ENCODE measurements at regions not wholly inside any gene's neighbourhood (a gene's known extent, or its start where the extent isn't known, plus 50 kb on each side); places are given as distances from the start of the nearest gene placed in this dataset.
"Not testable (repeated sequence)": the region's sequence is repeated elsewhere in the genome, so short reads cannot be mapped to it uniquely, and the experiment has no call there.

- TF ChIP-seq CTCF (IDR thresholded peaks at IDR 0.05; ENCODE audit: low read depth, low read length), result no peak
- peak in 1 of 2 donors; percentile 59 for DNase-seq (ENCODE audit: low read depth in 2 of 2)
- no peak overlapping the region for H3K4me3 ChIP-seq (replicated peaks in 1 of 2; ENCODE audit: low read depth in 2 of 2, low read length in 2 of 2)
Measured at GRCh38 chr14:37668646-37669045, 73.2 kb downstream of the TTC6 start.

- DNase-seq (ENCODE audit: low read depth in 2 of 2), result no peak
- H3K4me3 ChIP-seq (replicated peaks in 1 of 2; ENCODE audit: low read depth in 2 of 2, low read length in 2 of 2), result no peak overlapping the region
- TF ChIP-seq CTCF (IDR thresholded peaks at IDR 0.05; ENCODE audit: low read depth, low read length), result no peak
Measured at GRCh38 chr14:37669242-37669641, 73.8 kb downstream of the TTC6 start.

GRCh38 chr14:37673439-37673838 is 78.0 kb downstream of the TTC6 start:
- DNase-seq (ENCODE audit: low read depth in 2 of 2), result no peak
- no peak for TF ChIP-seq CTCF (IDR thresholded peaks at IDR 0.05; ENCODE audit: low read depth, low read length)

GRCh38 chr14:37678916-37679315 is 83.5 kb downstream of the TTC6 start:
- no peak for TF ChIP-seq CTCF (IDR thresholded peaks at IDR 0.05; ENCODE audit: low read depth, low read length)
- no peak overlapping the region for H3K4me3 ChIP-seq (replicated peaks in 1 of 2; ENCODE audit: low read depth in 2 of 2, low read length in 2 of 2)

More at GRCh38 chr14:37673439-37673838, 78.0 kb downstream of the TTC6 start:
- no peak overlapping the region for H3K4me3 ChIP-seq (replicated peaks in 1 of 2; ENCODE audit: low read depth in 2 of 2, low read length in 2 of 2)

GRCh38 chr14:37681486-37681885 is 86.1 kb downstream of the TTC6 start:
- H3K4me3 ChIP-seq (replicated peaks in 1 of 2; ENCODE audit: low read depth in 2 of 2, low read length in 2 of 2), result no peak overlapping the region
- TF ChIP-seq CTCF (IDR thresholded peaks at IDR 0.05; ENCODE audit: low read depth, low read length), result no peak
- no peak for DNase-seq (ENCODE audit: low read depth in 2 of 2)

More at GRCh38 chr14:37678916-37679315, 83.5 kb downstream of the TTC6 start:
- DNase-seq (ENCODE audit: low read depth in 2 of 2), result peak in 1 of 2 donors; percentile 52

GRCh38 chr14:37692680-37693079 is 97.3 kb downstream of the TTC6 start:
- not testable (repeated sequence) for DNase-seq (ENCODE audit: low read depth in 2 of 2); H3K4me3 ChIP-seq (replicated peaks in 1 of 2; ENCODE audit: low read depth in 2 of 2, low read length in 2 of 2)

- not testable (repeated sequence) for H3K4me3 ChIP-seq (replicated peaks in 1 of 2; ENCODE audit: low read depth in 2 of 2, low read length in 2 of 2); DNase-seq (ENCODE audit: low read depth in 2 of 2)
Measured at GRCh38 chr14:37693420-37693819, 98.0 kb downstream of the TTC6 start.

GRCh38 chr14:37695866-37696265 is 100.4 kb downstream of the TTC6 start:
- TF ChIP-seq CTCF (IDR thresholded peaks at IDR 0.05; ENCODE audit: low read depth, low read length), result no peak
- H3K4me3 ChIP-seq (replicated peaks in 1 of 2; ENCODE audit: low read depth in 2 of 2, low read length in 2 of 2), result no peak overlapping the region
- no peak for DNase-seq (ENCODE audit: low read depth in 2 of 2)
